ENCODE measurements at regions not wholly inside any gene's neighbourhood (a gene's known extent, or its start where the extent isn't known, plus 50 kb on each side); places are given as distances from the start of the nearest gene placed in this dataset.

- Histone ChIP-seq H3K27me3 (no peaks in the 10 kb centered on the region), H3K4me1 (replicated peaks in 1 of 2) (no peaks in the 10 kb centered on the region), H3K27ac (no peak overlapping the region), H3K9me3 (replicated peaks in 1 of 3) (no peaks in the 10 kb centered on the region), H3K4me3 (no peak overlapping the region), H3K36me3 (replicated peaks in 1 of 2) (no peaks in the 10 kb centered on the region)
- TF ChIP-seq CTCF (IDR thresholded peaks at IDR 0.05), result no peak
- no peak for TF ChIP-seq POLR2A (IDR thresholded peaks at IDR 0.05)
- intact Hi-C loops (cut with DNase I), result no loop called here
- DNase-seq, result no peak
Observed at GRCh38 chr4:162232349-162232748, 68.5 kb upstream of the FSTL5 start.

GRCh38 chr4:162229670-162230069, 65.9 kb upstream of the FSTL5 start:
- no peak overlapping the region for H3K27ac ChIP-seq
- H3K4me1 ChIP-seq (replicated peaks in 1 of 2), result no peaks in the 10 kb centered on the region
- H3K4me3 ChIP-seq, result no peak overlapping the region
- TF ChIP-seq POLR2A (IDR thresholded peaks at IDR 0.05), result no peak
- TF ChIP-seq CTCF (IDR thresholded peaks at IDR 0.05), result no peak
- WGBS, 4 donors, result 70 to 79% (median 76%) methylated on average over 2 of the region's 2 CpGs
- H3K36me3 ChIP-seq (replicated peaks in 1 of 2), result no peaks in the 10 kb centered on the region
- H3K27me3 ChIP-seq, result no peaks in the 10 kb centered on the region
- H3K9me3 ChIP-seq (replicated peaks in 1 of 3), result no peaks in the 10 kb centered on the region
- no peak for DNase-seq
- intact Hi-C loops (cut with DNase I), result no loop called here

GRCh38 chr4:162221148-162221547, 57.3 kb upstream of the FSTL5 start:
- Histone ChIP-seq H3K27me3 (no peaks in the 10 kb centered on the region), H3K9me3 (replicated peaks in 1 of 3) (no peaks in the 10 kb centered on the region), H3K36me3 (replicated peaks in 1 of 2) (no peaks in the 10 kb centered on the region), H3K27ac (no peak overlapping the region), H3K4me1 (replicated peaks in 1 of 2) (no peaks in the 10 kb centered on the region), H3K4me3 (no peak overlapping the region)
- DNase-seq, result no peak
- TF ChIP-seq CTCF (IDR thresholded peaks at IDR 0.05), result no peak
- TF ChIP-seq POLR2A (IDR thresholded peaks at IDR 0.05), result no peak
- 56 to 66% (median 65%) methylated on average over 4 of the region's 4 CpGs for WGBS, 4 donors
- intact Hi-C loops (cut with DNase I), result no loop called here

Measured in adrenal gland (tissue), 9 donors.